Suprapubic skin (tissue), 4 donors: ENCODE measurements at regions not wholly inside any gene's neighbourhood (a gene's known extent, or its start where the extent isn't known, plus 50 kb on each side); places are given as distances from the start of the nearest gene placed in this dataset.

Experiments used
- DNase-seq, 2 donors: peaks; one replicate each; pipeline ENCODE4 v3.0.0-alpha.2; 2019; ENCODE audit warnings: low spot score in 2 of 2
- H3K27ac ChIP-seq: fragments of 200-600 bp; sonication (generic); one replicate; pipeline ENCODE4 v1.5.1; 2019
- H3K27me3 ChIP-seq: fragments of 200-600 bp; sonication (generic); one replicate; pipeline ENCODE4 v1.5.1; 2019
- H3K36me3 ChIP-seq: fragments of 200-600 bp; sonication (generic); one replicate; pipeline ENCODE4 v1.5.1; 2019
- H3K4me1 ChIP-seq: fragments of 200-600 bp; sonication (generic); one replicate; pipeline ENCODE4 v1.5.1; 2019
- H3K4me3 ChIP-seq: fragments of 200-600 bp; sonication (generic); one replicate; pipeline ENCODE4 v1.5.1; 2019; ENCODE audit warnings: mild to moderate bottlenecking
- H3K9me3 ChIP-seq: fragments of 200-600 bp; sonication (generic); one replicate; pipeline ENCODE4 v1.5.1; 2019
- CTCF ChIP-seq, 2 donors: fragments of 200-600 bp in 1 of 2; fragments of 450-650 bp in 1 of 2; sonication (generic) in 1 of 2; IDR thresholded peaks; one replicate each; pipeline ENCODE4 v1.5.1; 2016 to 2019; ENCODE audit warnings: antibody characterized with exemption in 2 of 2, mild to moderate bottlenecking in 1 of 2, moderate library complexity in 1 of 2
- EP300 ChIP-seq: sonication (generic); formaldehyde crosslinking; IDR thresholded peaks from one replicate; pipeline ENCODE4 v1.6.1; 2017; ENCODE audit warnings: antibody characterized with exemption
- POLR2A ChIP-seq, 2 donors: fragments of 450-650 bp; IDR thresholded peaks; one replicate each; pipeline ENCODE4 v1.6.1; 2017; ENCODE audit warnings: antibody characterized with exemption in 2 of 2, mild to moderate bottlenecking in 2 of 2, moderate library complexity in 2 of 2
- POLR2AphosphoS5 ChIP-seq, 3 donors: sonication (generic); formaldehyde crosslinking; IDR thresholded peaks; one replicate each; pipeline ENCODE4 v1.6.1; 2017; ENCODE audit warnings: antibody characterized with exemption in 3 of 3
- WGBS: methylation state at CpG from one replicate; pipeline ENCODE4 v1.1.5; 2018; 5-methylcytosine and 5-hydroxymethylcytosine counted together

- 70% methylated on average over 4 of the region's 4 CpGs for WGBS
Observed at GRCh38 chr5:175250426-175250825, 193.6 kb downstream of the DRD1 start.

GRCh38 chr5:175248416-175248905, 195.5 kb downstream of the DRD1 start:
- 83% methylated on average over 6 of the region's 6 CpGs for WGBS
- Histone ChIP-seq H3K27me3 (peaks cover 4% of the 10 kb centered on the region), H3K27ac (no peak overlapping the region), H3K4me3 (no peak overlapping the region), H3K36me3 (no peaks in the 10 kb centered on the region), H3K4me1 (no peaks in the 10 kb centered on the region), H3K9me3 (no peaks in the 10 kb centered on the region)
- no peak for DNase-seq
- TF ChIP-seq POLR2A (IDR thresholded peaks at IDR 0.05) (no peak), POLR2AphosphoS5 (IDR thresholded peaks at IDR 0.05) (no peak), EP300 (no peak)

More at GRCh38 chr5:175250426-175250825, 193.6 kb downstream of the DRD1 start:
- TF ChIP-seq CTCF (IDR thresholded peaks at IDR 0.05) (no peak), EP300 (no peak), POLR2A (IDR thresholded peaks at IDR 0.05) (no peak), POLR2AphosphoS5 (IDR thresholded peaks at IDR 0.05) (no peak)
- H3K4me3 ChIP-seq = no peak overlapping the region
- no peaks in the 10 kb centered on the region for H3K4me1 ChIP-seq
- H3K36me3 ChIP-seq = no peaks in the 10 kb centered on the region
- no peak for DNase-seq
- H3K27me3 ChIP-seq = peaks cover 4% of the 10 kb centered on the region
- no peak overlapping the region for H3K27ac ChIP-seq
- H3K9me3 ChIP-seq = no peaks in the 10 kb centered on the region

- DNase-seq = no peak
- WGBS = 30% methylated on average over 4 of the region's 4 CpGs
- Histone ChIP-seq H3K36me3 (no peaks in the 10 kb centered on the region), H3K4me1 (no peaks in the 10 kb centered on the region), H3K9me3 (no peaks in the 10 kb centered on the region), H3K4me3 (no peak overlapping the region), H3K27ac (no peak overlapping the region), H3K27me3 (peaks cover 4% of the 10 kb centered on the region)
- TF ChIP-seq EP300 (no peak), POLR2AphosphoS5 (IDR thresholded peaks at IDR 0.05) (no peak), CTCF (IDR thresholded peaks at IDR 0.05) (no peak), POLR2A (IDR thresholded peaks at IDR 0.05) (no peak)
Observed at GRCh38 chr5:175246889-175247520, 197.0 kb downstream of the DRD1 start.

- Histone ChIP-seq H3K9me3 (no peaks in the 10 kb centered on the region), H3K4me3 (no peak overlapping the region), H3K36me3 (no peaks in the 10 kb centered on the region), H3K27ac (no peak overlapping the region), H3K4me1 (no peaks in the 10 kb centered on the region), H3K27me3 (peaks cover 4% of the 10 kb centered on the region)
- no peak for TF ChIP-seq POLR2A (IDR thresholded peaks at IDR 0.05)
- TF ChIP-seq CTCF (IDR thresholded peaks at IDR 0.05) = no peak
- 34% methylated on average over 8 of the region's 8 CpGs for WGBS
- DNase-seq = no peak
Observed at GRCh38 chr5:175246242-175246888, 197.6 kb downstream of the DRD1 start.

GRCh38 chr5:175243441-175243840, 200.5 kb downstream of the DRD1 start:
- H3K27me3 ChIP-seq = peaks cover 4% of the 10 kb centered on the region

More at GRCh38 chr5:175243441-175243840, 200.5 kb downstream of the DRD1 start:
- H3K4me1 ChIP-seq = no peaks in the 10 kb centered on the region
- no peaks in the 10 kb centered on the region for H3K9me3 ChIP-seq
- H3K4me3 ChIP-seq = no peak overlapping the region
- H3K36me3 ChIP-seq = no peaks in the 10 kb centered on the region
- H3K27ac ChIP-seq = no peak overlapping the region
- WGBS = no CpG with 5 or more reads among the region's 6 CpGs
- TF ChIP-seq POLR2A (IDR thresholded peaks at IDR 0.05) (no peak), POLR2AphosphoS5 (IDR thresholded peaks at IDR 0.05) (no peak), CTCF (IDR thresholded peaks at IDR 0.05) (no peak), EP300 (no peak)
- no peak for DNase-seq
